ENCODE measurements at regions not wholly inside any gene's neighbourhood (a gene's known extent, or its start where the extent isn't known, plus 50 kb on each side); places are given as distances from the start of the nearest gene placed in this dataset.

DNA sequence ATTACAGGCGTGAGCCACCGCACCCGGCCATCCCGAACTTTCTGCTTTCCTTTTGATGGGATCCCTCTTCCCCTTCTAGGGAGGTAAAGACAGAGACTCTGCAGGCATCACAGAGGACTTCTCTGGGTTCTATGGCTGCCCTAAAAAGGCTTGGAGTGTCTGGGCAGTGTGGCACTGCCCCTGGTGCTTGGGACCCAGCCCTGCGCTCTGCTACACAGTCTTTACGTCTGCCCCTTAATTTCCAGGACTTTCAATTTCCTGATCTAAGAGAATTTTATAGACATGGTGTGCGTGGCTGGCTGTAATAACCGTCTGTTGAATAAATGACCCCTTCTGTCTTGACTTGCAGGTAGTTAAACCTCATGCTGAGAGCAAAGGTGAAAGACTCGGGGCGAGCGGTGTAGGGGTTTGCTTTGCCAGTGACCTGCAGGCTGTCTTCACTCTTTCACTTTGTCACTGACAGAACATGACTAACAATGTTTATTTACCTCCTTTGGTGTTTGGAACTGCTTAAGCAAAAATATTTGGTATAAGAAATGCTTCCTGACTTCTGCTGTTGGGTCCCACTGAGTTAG, 110.9 kb upstream of the MAP1LC3B2 start:
- H3T11ph ChIP-seq (ENCODE audit: low read length), result no peak overlapping the region
- no peak overlapping the region for H3K4ac ChIP-seq (ENCODE audit: low read depth, low read length)
- Mint-ChIP-seq H3K9me3 (no peaks in the 10 kb centered on the region), H3K27me3 (ENCODE audit: low read depth) (no peaks in the 10 kb centered on the region; the same call in 1 of the 2 replicates), H3K4me1 (peaks cover 3 to 9% of the 10 kb centered on the region in 2 experiments), H3K27ac (no peak overlapping the region), H3K4me3 (no peak overlapping the region), H3K36me3 (ENCODE audit: insufficient read depth in 1 of 3, low read depth in 3 of 3) (no peaks in the 10 kb centered on the region)
- H2BK12ac ChIP-seq (ENCODE audit: insufficient read length, low read depth, low read length), result no peak overlapping the region
- no peak overlapping the region for H3K4me2 ChIP-seq (ENCODE audit: insufficient read depth, insufficient read length, low read length)
- TF ChIP-seq, protein P1, sequence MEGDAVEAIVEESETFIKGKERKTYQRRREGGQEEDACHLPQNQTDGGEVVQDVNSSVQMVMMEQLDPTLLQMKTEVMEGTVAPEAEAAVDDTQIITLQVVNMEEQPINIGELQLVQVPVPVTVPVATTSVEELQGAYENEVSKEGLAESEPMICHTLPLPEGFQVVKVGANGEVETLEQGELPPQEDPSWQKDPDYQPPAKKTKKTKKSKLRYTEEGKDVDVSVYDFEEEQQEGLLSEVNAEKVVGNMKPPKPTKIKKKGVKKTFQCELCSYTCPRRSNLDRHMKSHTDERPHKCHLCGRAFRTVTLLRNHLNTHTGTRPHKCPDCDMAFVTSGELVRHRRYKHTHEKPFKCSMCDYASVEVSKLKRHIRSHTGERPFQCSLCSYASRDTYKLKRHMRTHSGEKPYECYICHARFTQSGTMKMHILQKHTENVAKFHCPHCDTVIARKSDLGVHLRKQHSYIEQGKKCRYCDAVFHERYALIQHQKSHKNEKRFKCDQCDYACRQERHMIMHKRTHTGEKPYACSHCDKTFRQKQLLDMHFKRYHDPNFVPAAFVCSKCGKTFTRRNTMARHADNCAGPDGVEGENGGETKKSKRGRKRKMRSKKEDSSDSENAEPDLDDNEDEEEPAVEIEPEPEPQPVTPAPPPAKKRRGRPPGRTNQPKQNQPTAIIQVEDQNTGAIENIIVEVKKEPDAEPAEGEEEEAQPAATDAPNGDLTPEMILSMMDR (conservative IDR thresholded peaks at IDR 0.05), result no peak
- H3K27ac ChIP-seq (ENCODE audit: insufficient read length, low read depth, low read length), result no peak overlapping the region
- H3K79me1 ChIP-seq (ENCODE audit: insufficient read depth, low read depth, low read length, poor library complexity, severe bottlenecking), result no peaks in the 10 kb centered on the region
- no peak overlapping the region for H4K5ac ChIP-seq (ENCODE audit: insufficient read length, low read depth, low read length)
- H3K27me3 ChIP-seq (ENCODE audit: insufficient read depth, low read length), result no peaks in the 10 kb centered on the region
- H3K9me3 ChIP-seq (ENCODE audit: control insufficient read depth, low read depth, low read length), result no peaks in the 10 kb centered on the region
- WGBS (ENCODE audit: extremely low coverage, insufficient read length, low lambda C conversion rate), result no CpG with 5 or more reads among the region's 11 CpGs
- H4K91ac ChIP-seq (ENCODE audit: insufficient read length, low read depth, low read length), result no peak overlapping the region
- H2AFZ ChIP-seq (ENCODE audit: low read length), result no peak overlapping the region
- H2BK120ac ChIP-seq (ENCODE audit: low read depth, low read length, poor library complexity, severe bottlenecking), result no peak overlapping the region
- H3K9ac ChIP-seq (ENCODE audit: extremely low read depth, insufficient read length, low read length), result no peak overlapping the region
- no peak overlapping the region for H3K56ac ChIP-seq (ENCODE audit: insufficient read length, low read depth, low read length)
- no peak overlapping the region for H3K18ac ChIP-seq (ENCODE audit: insufficient read length, low read depth, low read length)
- H2BK20ac ChIP-seq (ENCODE audit: low read depth, low read length, poor library complexity, severe bottlenecking), result no peak overlapping the region
- no peak for DNase-seq
- H3K23ac ChIP-seq (ENCODE audit: insufficient read length, low read depth, low read length), result no peak overlapping the region
- H2AK5ac ChIP-seq (ENCODE audit: insufficient read length, low read length), result no peak overlapping the region
- H2BK5ac ChIP-seq (ENCODE audit: insufficient read length, low read length), result no peak overlapping the region
- H4K8ac ChIP-seq (replicated peaks; ENCODE audit: insufficient read length, low read depth, low read length), result no peak overlapping the region
- no peaks in the 10 kb centered on the region for H3K4me1 ChIP-seq (ENCODE audit: insufficient read depth, low read length)
- no peaks in the 10 kb centered on the region for H3K23me2 ChIP-seq (ENCODE audit: insufficient read length, low read depth, low read length, poor library complexity, severe bottlenecking)
- H2BK15ac ChIP-seq (ENCODE audit: low read depth, low read length), result no peak overlapping the region
- H4K20me1 ChIP-seq (ENCODE audit: control insufficient read depth, insufficient read depth, insufficient read length), result no peaks in the 10 kb centered on the region
- no peak overlapping the region for H3K14ac ChIP-seq (ENCODE audit: insufficient read depth, low read length)
- no peaks in the 10 kb centered on the region for H3K79me2 ChIP-seq (ENCODE audit: insufficient read depth, low read length)
